ENCODE measurements at regions not wholly inside any gene's neighbourhood (a gene's known extent, or its start where the extent isn't known, plus 50 kb on each side); places are given as distances from the start of the nearest gene placed in this dataset.

DNA sequence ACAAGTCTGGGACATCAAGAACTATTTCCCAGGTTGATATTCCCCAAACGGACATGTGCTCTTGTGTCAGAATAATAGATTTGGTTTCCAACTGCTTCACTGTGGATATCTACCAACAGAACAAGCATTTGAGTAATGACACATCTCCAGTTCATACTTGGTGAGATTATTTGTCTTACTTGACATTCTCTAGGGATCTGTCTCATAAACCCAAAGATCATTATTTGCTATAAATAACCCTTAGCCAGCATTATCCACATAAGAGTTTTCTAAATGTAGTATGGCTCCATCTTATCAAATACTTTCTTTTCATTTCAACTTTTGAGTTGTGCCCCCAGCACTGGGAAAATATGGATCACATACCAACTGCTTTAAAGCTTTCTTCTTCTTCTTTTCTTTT is 1063.9 kb upstream of the CDH18 start:
- TF ChIP-seq, protein P1, sequence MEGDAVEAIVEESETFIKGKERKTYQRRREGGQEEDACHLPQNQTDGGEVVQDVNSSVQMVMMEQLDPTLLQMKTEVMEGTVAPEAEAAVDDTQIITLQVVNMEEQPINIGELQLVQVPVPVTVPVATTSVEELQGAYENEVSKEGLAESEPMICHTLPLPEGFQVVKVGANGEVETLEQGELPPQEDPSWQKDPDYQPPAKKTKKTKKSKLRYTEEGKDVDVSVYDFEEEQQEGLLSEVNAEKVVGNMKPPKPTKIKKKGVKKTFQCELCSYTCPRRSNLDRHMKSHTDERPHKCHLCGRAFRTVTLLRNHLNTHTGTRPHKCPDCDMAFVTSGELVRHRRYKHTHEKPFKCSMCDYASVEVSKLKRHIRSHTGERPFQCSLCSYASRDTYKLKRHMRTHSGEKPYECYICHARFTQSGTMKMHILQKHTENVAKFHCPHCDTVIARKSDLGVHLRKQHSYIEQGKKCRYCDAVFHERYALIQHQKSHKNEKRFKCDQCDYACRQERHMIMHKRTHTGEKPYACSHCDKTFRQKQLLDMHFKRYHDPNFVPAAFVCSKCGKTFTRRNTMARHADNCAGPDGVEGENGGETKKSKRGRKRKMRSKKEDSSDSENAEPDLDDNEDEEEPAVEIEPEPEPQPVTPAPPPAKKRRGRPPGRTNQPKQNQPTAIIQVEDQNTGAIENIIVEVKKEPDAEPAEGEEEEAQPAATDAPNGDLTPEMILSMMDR (IDR thresholded peaks at IDR 0.05): no peak
- TF ChIP-seq POLR2A (IDR thresholded peaks at IDR 0.05): no peak
- 62 to 78% methylated on average over 1 of the region's 1 CpG for WGBS, 2 donors
- H3K27me3 ChIP-seq: no peaks in the 10 kb centered on the region
- no peaks in the 10 kb centered on the region for H3K9me3 ChIP-seq
- intact Hi-C loops (cut with DNase I): no loop called here
- no peak overlapping the region for H3K27ac ChIP-seq
- no peak overlapping the region for H3K4me3 ChIP-seq
- no peaks in the 10 kb centered on the region for H3K36me3 ChIP-seq (replicated peaks in 1 of 2; ENCODE audit: insufficient read depth in 1 of 2, low read depth in 2 of 2)
- DNase-seq (no peak), ATAC-seq (no peak)
- no peaks in the 10 kb centered on the region for H3K4me1 ChIP-seq

DNA sequence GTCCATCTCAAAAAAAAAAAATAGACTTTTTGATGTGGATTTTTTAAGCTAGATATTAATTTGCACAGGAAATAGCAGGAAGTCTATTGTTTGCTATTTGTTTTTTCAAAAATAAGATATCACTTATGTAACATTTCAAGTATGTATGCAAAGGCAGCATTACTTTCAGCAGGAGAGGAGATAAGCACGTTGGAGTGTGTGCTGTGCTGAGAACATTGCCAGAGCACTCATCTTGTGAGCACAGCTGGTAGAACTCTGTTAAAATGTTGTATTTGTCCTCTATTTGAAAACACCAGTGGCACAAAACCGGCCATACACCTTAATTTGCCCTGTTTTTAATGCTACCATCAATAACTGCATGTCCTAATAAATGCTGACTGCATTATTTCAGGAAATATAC is 1061.9 kb upstream of the CDH18 start:
- H3K4me1 ChIP-seq: no peaks in the 10 kb centered on the region
- H3K9me3 ChIP-seq: no peaks in the 10 kb centered on the region
- 13 to 21% methylated on average over 2 of the region's 2 CpGs for WGBS, 2 donors
- intact Hi-C loops (cut with DNase I): no loop called here
- DNase-seq (no peak), ATAC-seq (no peak)
- TF ChIP-seq, protein P1 (IDR thresholded peaks at IDR 0.05): no peak
- TF ChIP-seq POLR2A (IDR thresholded peaks at IDR 0.05): no peak
- H3K27me3 ChIP-seq: no peaks in the 10 kb centered on the region
- no peaks in the 10 kb centered on the region for H3K36me3 ChIP-seq (replicated peaks in 1 of 2; ENCODE audit: insufficient read depth in 1 of 2, low read depth in 2 of 2)
- no peak overlapping the region for H3K4me3 ChIP-seq
- no peak overlapping the region for H3K27ac ChIP-seq

DNA sequence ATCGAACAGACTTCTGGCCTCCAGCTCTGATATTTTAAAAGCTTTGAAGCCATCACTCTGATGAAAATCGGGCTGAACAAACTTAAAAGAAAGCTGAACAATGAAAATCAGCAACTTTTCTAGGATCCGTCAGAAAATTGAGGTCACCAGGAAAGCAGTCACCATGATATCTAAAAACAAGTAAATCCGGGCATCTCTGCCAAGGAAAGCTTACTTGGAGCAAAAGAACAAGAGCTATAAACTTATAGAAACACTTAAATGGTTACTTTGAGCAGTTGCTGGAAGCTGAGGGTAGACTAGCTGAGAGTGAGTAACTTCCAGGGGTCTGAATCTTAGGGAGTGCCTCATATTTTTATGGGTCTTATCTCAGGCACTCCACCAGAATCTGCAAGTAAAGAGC is 1043.0 kb upstream of the CDH18 start:
- 46 to 51% methylated on average over 4 of the region's 4 CpGs for WGBS, 2 donors

DNA sequence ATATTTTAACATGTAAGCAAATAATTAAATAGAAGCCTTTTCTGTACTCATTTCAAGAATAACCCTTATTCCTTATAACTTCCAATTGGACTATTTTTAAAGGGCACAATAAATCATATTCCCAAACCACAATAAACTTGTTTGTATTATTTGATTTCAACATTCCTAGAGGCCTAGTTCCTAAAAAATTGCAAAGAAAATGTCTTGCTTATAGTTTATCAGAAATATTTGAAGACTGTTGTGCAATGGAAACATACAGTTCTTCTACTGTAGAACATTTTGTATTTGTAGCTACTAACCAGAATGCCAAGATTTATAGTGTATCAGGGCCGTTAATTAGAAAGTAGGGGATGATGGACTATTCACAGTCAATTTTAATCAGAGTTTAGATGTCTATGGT is 1037.0 kb upstream of the CDH18 start:
- intact Hi-C loops (cut with DNase I): no loop called here
- Histone ChIP-seq H3K4me3 (no peak overlapping the region), H3K9me3 (peaks cover 0 to 6% (median 0%) of the 10 kb centered on the region in 3 donors), H3K27ac (no peak overlapping the region), H3K27me3 (no peaks in the 10 kb centered on the region), H3K36me3 (replicated peaks in 1 of 2; ENCODE audit: insufficient read depth in 1 of 2, low read depth in 2 of 2) (no peaks in the 10 kb centered on the region), H3K4me1 (no peaks in the 10 kb centered on the region)
- no peak for ATAC-seq
- no peak for DNase-seq
- 35 to 41% methylated on average over 1 of the region's 1 CpG for WGBS, 2 donors
- TF ChIP-seq, protein P1 (IDR thresholded peaks at IDR 0.05): no peak
- no peak for TF ChIP-seq POLR2A (IDR thresholded peaks at IDR 0.05)

More for the DNA sequence above, 1043.0 kb upstream of the CDH18 start:
- TF ChIP-seq, protein P1 (IDR thresholded peaks at IDR 0.05): no peak
- no peak for TF ChIP-seq POLR2A (IDR thresholded peaks at IDR 0.05)
- Histone ChIP-seq H3K4me1 (no peaks in the 10 kb centered on the region), H3K9me3 (peaks cover 0 to 2% (median 0%) of the 10 kb centered on the region in 3 donors), H3K36me3 (replicated peaks in 1 of 2; ENCODE audit: insufficient read depth in 1 of 2, low read depth in 2 of 2) (no peaks in the 10 kb centered on the region), H3K27me3 (no peaks in the 10 kb centered on the region), H3K27ac (no peak overlapping the region), H3K4me3 (no peak overlapping the region)
- ATAC-seq (no peak), DNase-seq (no peak)
- intact Hi-C loops (cut with DNase I): no loop called here

DNA sequence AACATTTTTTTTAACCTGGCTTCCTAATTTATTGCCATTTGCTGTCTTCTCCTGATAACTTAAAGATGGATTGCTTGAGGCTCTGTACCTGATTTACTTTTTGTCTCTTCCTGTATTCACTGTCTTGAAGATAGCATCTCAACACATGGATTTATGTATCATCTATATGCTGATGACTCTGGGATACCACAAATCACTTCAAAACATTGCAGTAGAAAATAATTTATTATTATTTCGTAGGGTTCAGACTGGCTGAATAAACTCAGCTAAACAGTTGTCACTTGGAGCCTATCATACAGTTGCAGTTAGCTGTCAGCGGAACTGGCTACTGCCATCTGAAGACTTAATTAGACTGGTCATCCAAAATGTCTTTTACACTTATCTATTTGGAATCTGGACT is 1025.2 kb upstream of the CDH18 start:
- Histone ChIP-seq H3K36me3 (replicated peaks in 1 of 2; ENCODE audit: insufficient read depth in 1 of 2, low read depth in 2 of 2) (no peaks in the 10 kb centered on the region), H3K9me3 (no peaks in the 10 kb centered on the region), H3K4me3 (no peak overlapping the region), H3K4me1 (no peaks in the 10 kb centered on the region), H3K27ac (no peak overlapping the region), H3K27me3 (no peaks in the 10 kb centered on the region)
- 43 to 46% methylated on average over 2 of the region's 2 CpGs for WGBS, 2 donors
- TF ChIP-seq, protein P1 (IDR thresholded peaks at IDR 0.05): no peak
- TF ChIP-seq POLR2A (IDR thresholded peaks at IDR 0.05): no peak
- ATAC-seq (no peak), DNase-seq (no peak)
- intact Hi-C loops (cut with DNase I): no loop called here
